Muscle of arm (tissue), 1 donor: ENCODE measurements at regions not wholly inside any gene's neighbourhood (a gene's known extent, or its start where the extent isn't known, plus 50 kb on each side); places are given as distances from the start of the nearest gene placed in this dataset.
A peak's percentile ranks its signal among the peaks of the same experiment; 100 is the strongest.

Source experiments
- DNase-seq: peaks from one replicate; pipeline ENCODE4 v3.0.0-alpha.2; 2013

- no peak for DNase-seq
Measured at GRCh38 chr5:174335682-174336364, 290.3 kb downstream of the NSG2 start.

DNA sequence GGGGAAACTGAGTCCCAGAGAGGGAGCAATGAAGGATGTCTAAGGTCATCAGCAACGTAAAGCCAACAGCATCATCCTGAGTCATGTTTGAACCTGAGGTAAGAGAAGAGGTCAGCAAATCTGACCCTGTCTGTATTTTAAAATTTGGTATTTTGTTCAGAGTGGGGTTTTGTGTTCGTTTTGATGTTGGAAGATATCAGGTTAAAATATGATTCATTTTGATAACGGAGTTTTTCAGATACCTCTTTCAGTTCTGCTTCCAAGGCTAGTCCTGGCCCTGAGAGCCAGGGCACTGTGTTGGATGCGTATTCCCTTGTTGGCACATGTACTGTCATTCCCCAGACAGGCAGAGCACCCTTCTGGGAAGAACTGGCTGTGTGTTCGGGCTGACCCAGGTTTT lies 291.0 kb downstream of the NSG2 start:
- DNase-seq: no peak

DNA sequence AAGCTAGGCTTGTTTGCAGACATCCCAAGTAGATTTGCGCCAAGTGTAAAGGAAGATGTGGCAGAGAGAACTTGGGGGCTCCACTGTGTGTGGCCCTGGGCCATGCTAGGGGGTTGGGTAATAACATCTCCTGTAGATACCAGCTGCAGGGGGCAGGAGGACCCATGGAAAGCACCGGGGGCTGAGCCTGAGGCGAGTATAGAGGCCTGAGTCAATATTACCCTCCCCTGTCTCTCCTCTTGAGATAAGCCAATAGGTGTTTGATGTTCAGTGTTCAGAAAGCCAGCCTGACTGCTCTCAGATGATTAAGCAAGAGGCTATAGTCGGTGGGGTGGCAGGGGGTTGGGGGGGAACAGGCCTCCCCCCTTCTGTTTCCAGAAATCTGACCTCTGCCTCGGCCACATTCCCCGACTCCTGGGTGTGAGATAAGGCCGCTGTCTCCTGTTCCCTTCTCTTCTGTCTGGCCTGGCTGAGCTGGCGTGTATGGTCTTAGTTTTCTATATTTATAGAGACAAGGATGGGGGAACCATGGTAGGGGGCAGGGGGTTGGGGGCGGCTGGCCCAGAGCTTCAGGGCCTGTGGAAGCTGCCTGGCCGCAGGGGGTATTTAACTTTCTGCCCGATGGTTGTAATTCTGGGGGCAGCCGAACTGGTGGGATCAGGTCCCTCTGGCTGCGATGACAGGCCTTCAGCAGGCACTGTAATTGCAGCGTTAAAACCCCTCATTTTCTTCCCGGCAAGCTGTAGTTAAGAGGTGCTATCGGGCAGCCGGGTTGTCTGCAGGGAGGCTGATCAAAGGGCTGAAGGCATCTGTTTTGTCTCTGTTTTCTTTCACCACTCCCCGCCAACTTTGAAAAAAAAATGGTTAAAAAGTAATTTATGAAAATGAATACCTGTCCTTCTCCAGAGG lies 292.0 kb downstream of the NSG2 start:
- no peak for DNase-seq

DNA sequence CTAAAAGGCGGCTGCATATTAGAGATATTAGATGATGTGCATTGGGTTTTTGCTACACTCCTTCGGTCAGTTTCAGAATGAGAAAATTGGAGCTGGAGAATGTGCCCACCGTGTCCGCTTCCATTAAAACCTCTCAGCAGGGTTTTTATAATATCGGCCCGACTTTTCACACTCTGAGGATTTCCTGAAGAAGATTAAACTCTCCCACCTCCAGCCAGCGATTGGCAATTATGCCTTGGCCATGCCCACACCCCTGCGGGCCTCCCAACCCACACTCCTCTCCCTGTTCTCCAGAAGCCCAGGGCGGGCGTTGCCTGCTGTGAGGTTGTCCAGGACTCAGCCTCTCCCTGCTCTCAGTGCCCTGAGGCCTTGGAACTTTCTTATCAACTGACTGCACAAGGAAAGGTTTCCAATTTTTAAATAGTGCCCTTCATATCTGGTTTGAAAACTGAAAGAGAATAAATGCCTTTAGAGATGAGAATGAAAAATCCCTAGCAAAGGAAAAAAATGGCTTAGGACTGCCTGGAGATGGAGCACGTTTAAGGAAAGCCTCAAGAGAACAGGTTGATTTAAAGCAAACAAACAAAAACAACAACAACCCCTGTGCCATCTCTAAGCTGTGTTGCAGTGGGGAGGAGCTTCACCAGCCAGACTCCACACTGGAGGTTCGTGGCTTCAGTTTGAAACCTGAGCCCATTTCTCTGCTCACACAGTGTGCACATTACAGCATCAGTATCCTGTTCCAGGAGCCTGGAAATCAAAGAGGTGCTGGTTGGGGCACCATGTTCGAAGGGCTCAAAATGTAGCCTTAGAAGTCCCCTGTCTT lies 292.9 kb downstream of the NSG2 start:
- no peak for DNase-seq

DNA sequence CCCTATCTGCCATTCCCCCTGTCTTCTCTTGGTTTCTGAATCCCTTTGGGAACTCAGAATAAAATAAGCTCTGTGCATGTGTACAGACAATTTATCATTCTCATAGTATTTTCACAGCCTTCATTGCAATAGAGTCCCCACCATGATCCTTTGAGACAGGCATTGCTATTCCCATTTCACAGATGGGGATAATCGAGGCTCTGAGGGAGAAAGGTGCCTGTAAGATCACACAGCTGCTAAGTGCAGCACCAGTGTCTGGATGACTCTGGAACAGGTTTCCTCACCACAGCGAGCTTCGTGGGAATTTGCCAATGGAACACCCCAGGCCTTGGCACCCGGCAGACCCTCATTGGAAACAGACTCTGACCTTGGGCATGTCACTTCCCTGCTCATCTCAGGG lies 293.6 kb downstream of the NSG2 start:
- DNase-seq: no peak

DNA sequence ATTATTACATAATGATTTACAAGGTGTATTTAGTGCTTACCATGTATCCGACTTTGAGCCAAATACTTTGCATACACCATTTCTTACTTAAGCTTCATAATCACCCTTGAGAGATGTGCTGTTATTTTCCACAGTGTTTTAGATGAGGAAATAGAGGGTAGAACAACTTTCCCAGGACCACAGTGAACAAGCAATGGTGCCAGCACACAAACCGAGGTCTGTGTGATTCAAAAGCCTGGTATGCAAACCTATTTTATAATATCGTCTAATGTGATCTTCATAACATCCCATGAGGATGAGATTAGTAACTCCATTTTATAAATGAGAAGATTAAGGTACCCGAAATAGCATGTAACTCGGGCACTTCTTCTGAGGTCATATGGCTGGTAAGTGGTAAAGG lies 294.7 kb downstream of the NSG2 start:
- no peak for DNase-seq

- DNase-seq: no peak
Measured at GRCh38 chr5:174342696-174343095, 297.2 kb downstream of the NSG2 start.

DNA sequence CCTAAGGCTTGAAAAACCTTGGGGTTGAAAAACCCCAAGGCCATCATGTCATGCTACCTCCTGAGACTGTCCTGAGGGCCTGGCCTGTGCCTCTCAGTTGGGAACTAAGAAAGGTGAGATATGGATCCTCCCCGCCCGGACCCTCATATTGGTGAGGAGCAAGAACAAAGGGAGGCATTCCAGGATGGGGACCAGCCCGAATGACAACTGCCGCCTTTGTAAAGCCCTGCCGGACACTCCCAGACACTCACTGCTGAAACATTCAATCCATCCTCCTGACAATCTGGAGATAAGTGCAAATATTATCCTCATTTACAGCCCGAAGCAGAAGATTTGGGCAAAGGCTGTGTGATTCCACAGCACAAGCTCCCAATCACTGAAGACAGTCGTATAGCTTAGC lies 298.3 kb downstream of the NSG2 start:
- no peak for DNase-seq

DNA sequence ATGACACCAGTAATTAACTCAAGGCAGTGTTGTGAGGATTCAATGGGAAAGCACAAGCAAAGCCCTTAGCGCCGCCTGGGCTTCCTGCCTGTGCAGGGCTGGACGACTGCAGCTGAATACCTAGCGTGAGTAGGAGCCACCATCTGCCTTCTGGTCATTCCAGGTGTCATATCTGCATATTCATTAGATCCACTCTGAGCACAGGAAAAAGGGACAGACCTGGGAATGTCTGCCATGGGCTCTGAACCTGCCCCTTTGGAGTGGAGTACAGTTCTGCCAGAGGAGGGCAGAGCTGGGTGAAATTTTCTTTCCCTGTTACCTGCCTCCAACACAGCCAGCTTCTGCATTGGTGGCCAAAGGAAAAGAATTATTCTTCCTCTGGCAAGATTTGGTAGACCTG lies 298.8 kb downstream of the NSG2 start:
- DNase-seq: no peak

GRCh38 chr5:174347183-174347582 lies 301.7 kb downstream of the NSG2 start:
- no peak for DNase-seq

- DNase-seq: peak; percentile 64
Measured at GRCh38 chr5:174348311-174348981, 302.9 kb downstream of the NSG2 start.

- DNase-seq: no peak
Measured at GRCh38 chr5:174352681-174353080, 307.2 kb downstream of the NSG2 start.

GRCh38 chr5:174354571-174354970 lies 309.1 kb downstream of the NSG2 start:
- no peak for DNase-seq

DNA sequence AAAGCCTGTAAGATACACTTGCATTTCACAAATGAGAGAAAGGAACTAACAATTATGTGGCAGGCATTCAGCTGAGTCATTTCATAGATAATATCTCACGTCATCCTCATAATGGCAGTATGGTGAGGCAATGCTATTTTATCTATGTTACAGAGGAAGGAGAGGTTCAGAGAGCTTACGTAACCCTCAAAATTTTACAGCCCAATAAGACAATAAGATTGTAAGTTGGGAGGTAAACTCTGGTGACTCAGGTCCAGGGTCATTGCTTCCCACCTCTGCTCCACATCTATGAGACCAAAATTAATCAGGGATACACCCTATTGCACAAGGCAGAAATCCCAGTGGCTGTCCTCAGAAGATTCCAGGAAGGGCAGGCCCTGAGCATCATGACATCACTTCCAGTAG lies 309.7 kb downstream of the NSG2 start:
- DNase-seq: no peak

DNA sequence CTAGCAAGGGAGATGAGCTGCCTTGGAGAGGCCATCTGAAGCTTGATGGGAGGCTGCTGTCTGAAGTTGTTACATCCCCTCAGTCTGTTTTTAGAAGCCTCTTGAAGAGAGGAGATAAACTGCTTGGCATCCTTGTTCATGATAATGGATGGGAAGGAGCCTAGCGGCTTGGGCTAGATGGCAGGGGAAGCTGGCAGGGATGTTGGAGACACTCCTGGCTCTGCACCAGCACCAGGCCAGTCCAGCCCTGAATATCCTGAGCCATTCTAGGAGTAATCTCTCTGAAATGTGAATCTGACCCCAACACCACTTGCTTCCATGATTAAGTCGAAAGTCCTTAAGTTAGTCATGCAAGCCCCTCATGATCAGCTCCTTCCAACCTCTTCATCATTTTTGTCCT lies 310.5 kb downstream of the NSG2 start:
- DNase-seq: no peak

DNA sequence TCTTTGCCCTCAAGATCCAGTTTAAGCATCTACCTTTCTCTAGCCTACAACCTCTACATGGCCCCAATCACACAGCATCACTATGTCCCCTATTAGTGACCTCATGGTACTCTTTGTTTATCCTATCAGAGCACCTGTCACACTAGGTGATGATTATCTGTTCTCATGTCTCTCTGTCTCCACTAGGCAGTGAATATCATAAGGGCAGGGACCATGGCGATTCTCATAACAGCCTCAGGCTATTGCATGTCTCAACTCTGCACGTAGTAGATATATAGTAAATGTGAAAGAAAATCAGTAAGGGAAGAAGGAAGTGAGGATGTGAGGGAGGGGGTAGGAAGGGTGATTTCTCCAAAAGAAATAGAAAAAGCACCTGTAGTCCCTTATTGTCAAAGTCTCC lies 311.0 kb downstream of the NSG2 start:
- DNase-seq: no peak

DNA sequence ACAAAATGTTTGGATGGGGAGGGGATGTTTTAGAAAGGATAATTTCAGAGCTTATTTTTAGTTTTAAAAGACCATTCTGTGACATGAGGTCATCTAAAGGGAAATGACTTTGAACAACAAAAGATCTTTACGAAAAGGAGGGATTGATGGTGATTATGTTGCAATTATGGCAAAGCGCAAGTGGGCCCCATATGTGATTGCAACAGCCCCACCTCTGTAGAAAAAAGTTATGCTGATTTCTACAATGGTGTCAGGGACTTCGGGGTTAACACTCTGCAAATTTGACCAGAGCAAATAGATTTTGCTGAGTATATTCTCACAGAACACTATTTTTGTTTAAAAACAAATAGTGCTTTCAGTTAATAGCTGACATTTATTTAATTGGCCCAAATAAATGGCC lies 312.8 kb downstream of the NSG2 start:
- no peak for DNase-seq

- DNase-seq: no peak
Measured at GRCh38 chr5:174359071-174359470, 313.6 kb downstream of the NSG2 start.

DNA sequence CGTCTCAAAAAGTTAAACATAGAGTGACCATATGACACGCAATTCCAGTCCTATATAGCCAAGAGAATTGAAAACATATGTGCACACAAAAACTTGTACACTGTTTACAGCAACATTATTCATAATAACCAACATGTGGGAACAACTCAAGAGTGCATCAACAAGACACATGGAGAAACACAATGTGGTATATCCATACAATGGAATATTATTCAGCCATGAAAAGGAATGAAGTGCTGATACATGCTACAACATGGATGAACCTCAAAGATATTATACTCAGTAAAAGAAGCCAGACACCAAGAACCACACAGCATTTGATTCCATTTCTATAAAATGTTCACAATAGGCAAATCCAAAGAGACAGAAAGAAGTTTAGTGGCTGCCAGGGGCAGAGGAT lies 317.0 kb downstream of the NSG2 start:
- DNase-seq: no peak

GRCh38 chr5:174363934-174364333 lies 318.4 kb downstream of the NSG2 start:
- DNase-seq: no peak

- DNase-seq: no peak
Measured at GRCh38 chr5:174364676-174365075, 319.2 kb downstream of the NSG2 start.

DNA sequence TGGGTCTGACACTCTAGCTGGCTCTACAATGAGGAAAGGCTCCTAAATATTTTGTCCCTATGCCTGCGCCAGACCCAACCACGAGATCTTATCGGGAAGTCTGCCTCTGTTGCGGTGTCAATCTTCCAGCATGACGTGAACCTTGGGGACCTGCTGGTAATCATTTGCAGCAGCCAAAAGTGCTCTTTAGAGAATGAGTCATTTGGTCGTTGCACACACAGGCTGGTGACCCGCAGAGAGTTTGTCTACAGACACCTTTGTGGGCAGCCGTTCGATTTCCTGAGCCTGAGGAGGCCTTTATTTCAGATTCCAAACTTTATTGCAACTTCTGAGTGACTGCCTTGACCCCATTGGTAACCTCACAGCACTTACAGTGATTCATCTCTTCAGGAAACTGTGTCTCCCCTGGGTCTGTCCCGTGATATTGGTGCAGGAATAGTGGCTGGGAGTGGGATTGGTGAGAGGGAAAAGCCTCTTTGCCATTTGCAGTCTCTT lies 326.1 kb downstream of the NSG2 start:
- DNase-seq: no peak
